OCI-M1 (cell line): ENCODE measurements at regions not wholly inside any gene's neighbourhood (a gene's known extent, or its start where the extent isn't known, plus 50 kb on each side); places are given as distances from the start of the nearest gene placed in this dataset.
"Not testable (repeated sequence)": the region's sequence is repeated elsewhere in the genome, so short reads cannot be mapped to it uniquely, and the experiment has no call there.

Experiments
- DNase-seq: peaks from one replicate; lab custom pipeline; 2025; lab: John Stamatoyannopoulos, UW

DNA sequence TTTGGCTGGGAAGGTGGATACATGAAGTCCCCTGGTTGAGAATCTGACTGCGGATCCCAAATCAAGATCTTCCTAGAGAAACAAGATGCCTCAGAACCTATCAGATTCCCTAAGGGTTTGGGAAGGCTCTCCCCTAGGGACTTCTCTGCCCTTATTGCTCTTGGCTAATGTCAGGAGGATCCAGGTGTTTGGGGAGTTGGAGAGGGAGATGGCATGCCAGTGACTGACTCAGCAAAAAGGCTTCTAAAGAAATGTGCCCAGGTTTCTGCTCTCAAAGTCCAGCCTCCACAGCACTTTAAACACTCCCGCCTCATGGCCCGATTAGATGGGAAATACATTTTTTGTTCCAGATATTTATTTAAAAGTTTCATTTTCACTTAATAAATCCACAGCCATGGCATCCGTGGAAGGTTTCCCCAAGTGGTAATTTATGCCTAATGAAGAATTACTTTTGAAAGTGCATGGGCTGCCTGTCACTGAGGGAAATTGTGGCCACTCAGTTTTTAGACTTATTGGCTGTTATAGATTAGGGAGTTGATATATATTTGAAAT, 156.4 kb downstream of the OSR1 start:
- DNase-seq: no peak

DNA sequence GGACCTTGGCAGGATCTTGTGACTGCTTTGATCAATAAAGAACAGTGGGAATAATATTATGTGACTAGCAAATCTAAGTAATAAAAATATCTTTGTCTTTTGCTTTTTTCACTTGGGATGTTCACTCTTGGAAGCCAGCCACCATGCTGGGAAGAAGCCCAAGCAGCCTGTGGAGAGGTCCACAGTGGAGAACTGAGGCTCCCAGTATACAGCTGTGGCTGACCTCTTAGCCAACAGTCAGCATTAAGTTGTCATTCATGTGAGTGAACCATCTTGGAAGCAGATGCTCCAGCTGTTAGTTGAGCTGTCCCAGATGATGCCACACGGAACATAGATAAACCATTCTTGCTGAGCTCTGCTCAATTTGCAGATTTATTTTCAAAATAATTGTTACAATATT, 160.0 kb downstream of the OSR1 start:
- no peak for DNase-seq

DNA sequence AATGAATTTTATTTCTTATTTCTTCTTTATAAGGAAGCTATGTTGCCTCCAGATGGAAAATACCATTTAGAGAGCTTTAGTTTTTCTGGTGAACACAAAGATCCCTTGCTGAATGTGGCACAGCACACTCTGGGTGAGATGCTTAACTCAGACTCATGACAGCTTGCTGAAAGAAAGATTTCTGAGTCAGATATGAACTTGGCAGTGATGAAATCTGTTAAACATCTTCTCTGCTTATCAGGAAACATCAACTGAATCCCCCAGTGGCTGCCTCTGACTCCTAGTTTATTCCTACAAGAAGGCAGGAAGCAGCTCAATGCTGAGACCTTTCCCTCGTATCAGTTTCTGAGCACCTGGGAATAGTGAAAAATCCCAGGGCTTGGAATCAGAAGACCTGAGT, 162.8 kb downstream of the OSR1 start:
- DNase-seq: no peak

DNA sequence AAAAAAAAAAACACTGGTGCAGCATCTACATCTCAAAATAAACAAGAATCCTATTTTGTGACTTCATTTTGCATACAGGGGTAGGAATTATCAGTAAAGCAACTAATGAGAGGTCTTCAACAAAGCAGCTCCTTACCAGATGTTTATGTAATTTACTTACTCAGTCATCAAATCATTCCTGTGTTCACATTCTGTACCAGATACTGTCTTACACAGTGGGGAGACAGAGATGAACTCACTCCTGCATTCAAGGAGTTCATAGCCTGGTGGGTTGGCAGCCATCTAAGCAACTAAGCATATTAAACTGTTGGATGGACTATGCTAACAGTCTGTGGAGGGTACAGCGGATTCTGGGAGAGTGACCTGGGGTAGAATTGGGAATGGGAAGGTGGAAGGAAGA, 169.0 kb downstream of the OSR1 start:
- DNase-seq: no peak

DNA sequence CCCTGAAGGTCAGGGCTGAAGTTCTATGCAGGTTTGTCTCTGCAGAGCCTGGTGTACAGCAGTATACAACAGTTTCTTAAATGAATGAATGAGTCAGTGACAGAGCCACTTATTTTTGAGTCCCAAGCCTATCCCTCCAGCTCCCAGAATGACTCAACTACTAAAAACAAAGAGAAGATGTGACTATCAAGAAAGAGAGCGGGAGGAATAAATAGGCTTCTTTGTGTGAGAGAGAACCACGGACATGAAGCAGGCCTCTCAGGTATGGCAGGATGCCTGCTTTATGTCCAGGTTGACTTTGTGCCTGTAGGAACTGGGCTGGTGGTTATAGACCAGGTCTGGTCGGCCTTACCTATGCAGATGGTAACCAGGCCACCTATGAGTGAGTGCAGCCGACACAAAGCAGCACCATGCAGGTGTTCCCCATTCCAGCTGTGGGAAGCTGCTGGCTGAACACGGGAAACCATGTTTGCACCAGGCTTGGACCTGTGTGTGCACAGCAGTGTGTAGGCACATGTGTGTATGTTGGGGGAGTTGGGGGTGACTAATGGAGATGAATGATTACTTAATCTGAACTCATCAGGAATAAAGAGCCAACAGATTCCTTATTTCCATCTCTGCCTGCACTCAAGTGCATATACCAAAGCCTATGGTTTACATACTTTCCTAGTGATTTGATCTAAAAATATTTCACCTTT, 171.0 kb downstream of the OSR1 start:
- no peak for DNase-seq

DNA sequence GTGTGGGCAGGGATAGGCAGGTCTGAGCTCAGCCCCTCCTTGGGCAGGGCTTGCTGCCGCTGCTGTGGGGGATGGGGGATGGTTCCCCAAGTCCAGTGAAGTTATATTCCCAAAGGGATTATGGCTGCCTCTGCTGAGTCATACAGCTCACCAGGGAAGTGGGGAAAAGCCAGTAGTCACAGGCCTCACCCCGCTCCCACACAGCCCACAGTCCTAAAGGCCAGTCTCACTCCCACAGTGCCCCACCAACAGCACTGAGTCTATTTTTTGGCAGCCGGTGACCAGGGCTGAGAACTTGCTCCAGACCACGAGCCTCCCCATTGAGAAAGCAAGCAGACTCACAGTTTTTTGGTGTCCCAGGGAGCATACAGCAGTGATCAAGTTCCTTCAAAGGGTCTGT, 173.3 kb downstream of the OSR1 start:
- DNase-seq: no peak

DNA sequence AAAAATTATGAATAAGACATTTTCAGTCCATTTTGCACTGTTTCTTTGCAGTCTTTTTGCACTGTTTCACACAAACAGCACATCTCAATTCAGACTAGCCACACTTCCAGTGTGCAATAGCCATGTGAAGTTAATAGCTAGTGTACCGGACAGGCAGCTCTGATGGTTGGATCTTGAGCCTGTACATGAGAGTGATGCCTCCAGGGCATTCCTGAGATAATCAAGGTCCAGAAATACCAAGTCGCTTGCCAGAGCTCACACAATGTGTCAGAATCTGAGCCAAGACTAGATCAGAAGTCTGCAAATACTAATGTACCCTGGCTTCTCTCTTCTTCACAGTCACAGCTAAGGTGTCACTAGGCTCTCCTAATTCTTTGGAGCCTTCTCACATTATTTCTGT, 180.2 kb downstream of the OSR1 start:
- DNase-seq: no peak

DNA sequence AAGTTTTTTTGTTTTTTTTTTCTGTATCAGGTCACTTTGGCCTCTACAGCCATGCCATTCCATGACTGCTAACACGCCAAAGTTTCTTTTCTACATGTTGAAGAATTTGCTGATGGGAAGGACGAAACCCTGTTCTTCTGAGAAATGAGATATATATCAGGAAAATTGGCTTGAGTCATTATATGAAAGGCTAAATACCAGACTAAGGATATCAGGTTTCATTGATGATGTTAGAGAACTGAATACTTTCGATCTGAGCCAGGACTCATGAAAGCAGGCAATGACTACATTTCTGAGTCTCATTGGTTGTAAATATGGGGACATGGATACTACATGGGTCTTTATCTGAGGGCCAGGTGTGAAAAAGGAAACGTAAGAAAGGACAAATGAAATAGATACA, 181.4 kb downstream of the OSR1 start:
- peak; percentile 41 for DNase-seq

DNA sequence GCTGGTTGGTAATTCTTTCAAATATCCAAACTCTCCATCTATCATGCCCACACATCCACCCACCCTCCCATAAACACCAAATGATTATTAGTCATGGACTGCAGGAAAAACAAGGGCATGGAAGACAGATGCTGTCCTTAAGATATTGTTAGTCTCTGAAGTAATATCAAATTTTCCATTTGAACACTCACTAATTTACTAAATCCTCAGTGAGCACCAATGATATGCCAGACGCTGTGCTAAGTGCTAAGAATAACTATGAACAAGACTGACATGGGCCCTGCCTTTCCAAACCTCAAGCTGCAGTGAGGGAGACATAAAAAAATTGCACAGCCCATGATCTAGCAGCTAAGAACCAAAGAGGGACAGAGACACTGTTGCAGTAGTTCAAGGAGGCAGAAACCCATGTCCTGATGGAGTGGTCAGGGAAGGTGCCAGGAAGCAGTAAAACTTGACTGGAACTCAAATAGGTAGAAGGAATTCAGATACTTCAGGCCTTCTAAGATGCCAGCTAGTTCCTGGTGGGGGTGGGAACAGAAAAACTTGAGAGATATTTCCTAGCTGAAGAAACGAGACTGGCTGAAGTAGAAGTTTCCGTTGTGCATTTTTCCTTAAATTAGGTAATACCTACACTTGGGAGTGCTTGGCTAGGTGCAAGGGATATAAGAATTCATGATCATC, 182.1 kb downstream of the OSR1 start:
- DNase-seq: no peak

DNA sequence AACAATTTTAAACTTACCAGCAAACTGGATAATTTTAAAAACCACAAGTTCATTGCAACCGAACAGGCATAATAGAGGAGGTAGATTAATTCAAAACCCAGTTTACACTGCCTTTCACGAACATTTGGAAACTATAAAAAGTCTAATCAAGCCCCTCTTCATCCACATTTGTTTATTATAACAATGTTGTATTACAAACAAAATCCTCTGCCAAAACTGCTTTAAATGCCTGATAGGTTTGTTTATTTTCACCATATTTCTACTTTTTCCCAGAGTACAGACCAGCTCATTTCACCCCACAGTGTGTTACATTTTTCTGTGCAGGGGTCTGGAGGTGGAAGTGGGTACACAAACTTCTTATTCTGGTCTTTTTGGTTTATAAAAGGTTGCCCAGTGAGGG, 184.2 kb downstream of the OSR1 start:
- DNase-seq: no peak

DNA sequence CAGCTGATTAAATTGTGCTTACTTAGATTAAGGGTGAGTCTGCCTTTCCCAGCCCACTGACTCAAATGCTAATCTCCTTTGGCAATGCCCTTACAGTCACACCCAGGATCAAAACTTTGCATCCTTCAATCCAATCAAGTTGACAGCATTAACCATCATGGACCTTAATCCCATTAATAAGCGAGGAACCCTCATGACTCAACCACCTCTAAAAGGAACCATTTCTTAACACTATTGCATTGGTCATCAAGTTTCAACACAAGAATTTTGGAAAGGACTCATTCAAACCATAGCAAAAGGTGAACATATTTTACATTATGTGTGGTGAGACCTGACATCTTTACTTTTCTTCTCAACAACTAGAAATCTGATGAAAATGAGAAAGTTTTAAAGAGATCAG, 187.0 kb downstream of the OSR1 start:
- DNase-seq: no peak

DNA sequence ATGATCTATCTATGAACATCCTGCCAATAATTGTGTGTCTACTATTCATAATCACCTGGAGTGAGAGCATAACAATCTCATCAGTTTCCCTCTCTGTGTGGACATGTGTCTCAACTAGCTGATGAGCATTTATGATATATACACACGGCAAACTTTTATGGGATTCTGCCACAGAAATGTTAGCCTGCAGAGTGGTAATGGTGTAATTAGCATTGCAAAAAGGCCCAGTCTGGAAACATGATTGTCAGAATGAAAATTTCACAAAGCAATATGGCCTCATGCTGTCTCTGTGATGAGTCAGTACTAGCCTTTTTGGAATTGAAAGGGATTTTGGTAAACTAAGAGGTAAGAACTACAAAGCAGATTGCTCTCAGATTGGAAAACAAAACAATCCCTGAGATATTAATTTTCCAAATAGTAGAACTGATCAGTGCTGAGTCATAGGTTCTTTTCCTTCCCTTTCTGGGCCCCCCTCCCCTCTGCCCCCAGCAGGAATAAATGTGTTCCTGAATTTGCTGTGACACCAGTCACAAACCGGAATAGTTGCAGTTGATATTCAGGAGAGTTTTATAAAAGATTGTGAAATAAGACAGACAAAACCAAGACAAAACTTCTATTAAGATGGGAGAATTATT, 189.2 kb downstream of the OSR1 start:
- no peak for DNase-seq

DNA sequence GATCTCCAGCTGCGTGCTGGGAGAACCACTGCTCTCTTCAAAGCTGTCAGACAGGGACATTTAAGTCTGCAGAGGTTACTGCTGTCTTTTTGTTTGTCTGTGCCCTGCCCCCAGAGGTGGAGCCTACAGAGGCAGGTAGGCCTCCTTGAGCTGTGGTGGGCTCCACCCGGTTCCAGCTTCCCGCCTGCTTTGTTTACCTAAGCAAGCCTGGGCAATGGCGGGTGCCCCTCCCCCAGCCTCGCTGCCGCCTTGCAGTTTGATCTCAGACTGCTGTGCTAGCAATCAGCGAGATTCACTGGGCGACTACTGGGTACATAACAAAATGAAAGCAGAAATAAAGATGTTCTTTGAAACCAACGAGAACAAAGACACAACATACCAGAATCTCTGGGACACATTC, 194.3 kb downstream of the OSR1 start:
- not testable (repeated sequence) for DNase-seq

DNA sequence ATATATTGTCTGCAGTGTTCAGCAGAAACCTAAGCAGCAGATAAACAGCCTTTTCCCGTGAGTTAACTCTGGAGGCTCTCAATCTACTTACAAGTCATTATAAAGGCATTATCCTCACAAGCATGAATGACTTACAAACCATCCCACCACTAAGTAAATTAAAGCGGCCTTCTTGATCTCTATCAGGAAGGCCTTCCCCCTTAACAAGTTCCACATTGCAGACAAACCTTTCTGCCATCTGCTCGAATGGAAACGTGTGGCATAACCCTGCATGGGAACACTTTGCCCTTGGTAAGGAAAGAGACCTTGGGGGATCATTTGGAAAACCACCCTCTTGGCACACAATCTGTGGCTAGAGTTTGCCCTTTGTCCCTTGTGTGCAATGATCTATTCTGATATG, 199.5 kb downstream of the OSR1 start:
- no peak for DNase-seq

DNA sequence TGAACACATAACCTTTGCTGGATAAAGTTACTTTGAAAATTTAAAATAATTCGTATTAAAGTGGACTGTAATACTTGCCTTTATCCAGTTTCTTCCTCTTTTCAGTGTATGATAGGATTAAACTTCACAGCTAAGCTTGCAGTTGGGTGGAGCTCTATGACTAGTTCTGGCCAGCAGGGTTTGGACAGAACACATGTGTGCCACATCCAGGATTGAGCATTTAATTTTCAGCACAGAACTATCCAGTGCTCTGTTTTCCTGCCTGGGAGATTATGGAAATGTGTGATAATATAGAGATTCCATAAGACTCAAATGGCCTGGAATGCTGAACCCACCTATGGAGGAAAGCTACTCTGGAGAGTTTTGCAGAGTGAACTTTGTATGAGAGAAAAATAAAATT, 200.2 kb downstream of the OSR1 start:
- DNase-seq: no peak

DNA sequence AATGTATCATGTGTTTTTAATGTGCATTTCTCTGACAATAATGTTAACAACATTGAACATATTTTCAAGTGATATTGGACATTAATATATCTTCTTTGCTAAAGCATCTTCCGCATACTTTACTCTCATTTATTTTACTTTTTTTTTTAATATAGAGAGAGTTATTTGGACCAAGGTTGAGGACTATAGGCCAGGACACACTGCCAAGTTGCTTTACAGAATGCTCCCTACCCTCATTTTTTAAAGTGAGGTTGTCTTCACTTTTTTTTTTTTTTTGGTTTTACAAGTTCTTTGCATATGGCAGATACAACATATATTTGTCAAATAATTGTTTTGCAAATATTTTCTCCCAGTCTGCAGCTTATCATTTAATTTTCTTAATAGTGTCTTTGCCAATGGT, 201.8 kb downstream of the OSR1 start:
- no peak for DNase-seq

DNA sequence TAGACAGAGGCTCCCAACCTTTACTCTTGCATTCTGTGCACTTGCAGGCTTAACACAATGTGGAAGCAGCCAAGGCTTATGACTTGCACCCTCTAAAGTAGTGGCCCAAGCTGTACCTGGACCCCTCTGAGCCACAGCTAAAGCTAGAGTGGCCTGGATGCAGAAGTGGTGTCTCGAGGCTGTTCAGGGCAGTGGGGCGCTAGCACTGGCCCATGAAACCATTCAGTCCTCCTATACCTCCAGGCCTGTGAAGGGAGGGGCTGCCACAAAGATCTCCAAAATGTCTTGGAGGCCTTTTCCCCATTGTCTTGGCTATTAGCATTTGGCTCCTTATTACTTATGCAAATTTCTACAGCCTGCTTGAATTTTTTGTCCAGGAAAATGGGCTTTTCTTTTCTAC, 207.7 kb downstream of the OSR1 start:
- DNase-seq: no peak

DNA sequence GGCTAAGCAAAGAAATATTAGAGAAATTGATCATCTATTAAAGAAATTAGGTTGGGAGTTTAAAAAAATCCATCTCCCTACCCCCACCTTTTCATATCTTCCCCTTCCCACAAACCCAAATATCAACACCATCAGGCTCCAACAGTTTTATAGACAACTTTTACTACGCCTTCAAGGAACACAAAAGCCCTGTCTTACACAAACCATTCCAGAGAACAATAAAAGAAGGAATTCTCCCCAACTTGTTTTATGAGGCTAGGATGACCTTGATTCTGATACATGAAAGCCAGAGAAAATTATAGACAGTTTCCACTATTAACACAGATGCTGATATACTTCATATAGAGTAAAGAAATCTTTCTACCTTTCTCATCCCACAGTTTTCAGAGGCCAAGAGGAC, 211.6 kb downstream of the OSR1 start:
- no peak for DNase-seq

DNA sequence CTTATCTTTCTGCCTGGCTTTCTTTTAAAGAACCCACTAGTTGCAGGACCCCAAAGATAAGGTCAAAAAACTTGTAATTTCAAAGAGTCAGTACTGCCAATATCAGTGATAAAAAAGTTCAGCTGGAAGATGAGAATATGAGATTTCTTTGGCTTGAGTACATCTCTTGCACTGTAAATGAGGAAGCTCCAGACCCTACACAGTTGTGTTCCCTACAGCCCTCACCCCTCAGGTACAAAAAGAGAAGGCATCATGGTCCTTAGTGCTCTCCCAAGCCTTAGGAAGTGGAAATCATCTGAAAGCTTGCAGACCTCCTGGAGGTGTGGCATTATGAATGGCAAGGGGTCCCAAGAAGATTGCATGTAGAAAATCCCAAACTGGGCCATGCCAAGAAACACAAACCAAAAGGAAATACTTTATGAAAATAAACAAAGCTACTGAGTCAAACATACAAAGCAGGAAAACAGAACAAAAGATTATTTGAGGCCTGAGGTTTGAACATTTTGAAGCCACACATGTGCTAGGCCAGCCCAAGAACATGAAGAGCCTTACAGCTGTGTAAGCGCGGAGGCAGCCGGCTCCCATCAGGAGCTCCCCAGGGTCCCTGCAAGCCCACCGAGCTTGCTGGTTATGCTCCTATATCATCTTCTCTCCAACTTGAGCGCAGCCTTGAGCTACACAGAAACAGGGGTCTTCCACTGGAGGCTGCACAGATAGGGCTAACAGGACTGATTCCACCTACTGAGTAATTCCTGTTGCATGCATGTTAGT, 217.0 kb downstream of the OSR1 start:
- DNase-seq: no peak

DNA sequence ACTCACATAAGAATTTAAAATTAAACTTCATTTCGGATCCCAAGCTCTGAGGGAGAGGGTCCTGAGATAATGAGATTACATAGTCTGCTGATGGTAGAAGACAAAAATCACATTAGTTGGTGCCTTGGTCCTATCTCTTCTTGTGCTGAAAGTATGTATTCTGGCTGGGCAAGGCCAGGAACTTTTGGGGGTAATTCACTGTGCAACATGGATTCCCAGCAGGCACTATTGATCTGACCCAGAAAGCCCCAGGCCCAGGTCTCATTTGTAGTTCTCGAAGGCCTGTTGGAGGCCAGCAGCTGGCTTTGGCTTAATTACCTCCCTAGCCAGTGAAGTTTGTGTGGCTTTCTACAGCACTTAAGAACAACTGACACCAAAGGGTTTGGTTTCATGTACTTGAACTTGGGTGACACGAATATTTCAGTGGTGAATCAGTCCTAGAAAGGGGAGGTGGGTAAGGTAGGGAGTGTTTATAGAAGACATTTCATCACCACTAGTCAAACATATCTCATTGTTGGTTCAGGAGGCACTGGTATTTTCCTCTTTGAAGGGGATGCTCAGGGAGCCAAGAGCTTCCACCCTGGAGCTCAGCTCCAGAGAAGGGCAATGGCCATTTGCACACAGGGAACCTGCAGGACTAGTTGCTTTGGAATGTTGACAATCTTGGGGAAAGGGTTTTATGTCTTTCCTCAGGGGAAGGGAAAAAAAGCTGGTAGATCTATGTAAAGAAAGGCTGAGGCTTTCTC, 217.8 kb downstream of the OSR1 start:
- DNase-seq: no peak

DNA sequence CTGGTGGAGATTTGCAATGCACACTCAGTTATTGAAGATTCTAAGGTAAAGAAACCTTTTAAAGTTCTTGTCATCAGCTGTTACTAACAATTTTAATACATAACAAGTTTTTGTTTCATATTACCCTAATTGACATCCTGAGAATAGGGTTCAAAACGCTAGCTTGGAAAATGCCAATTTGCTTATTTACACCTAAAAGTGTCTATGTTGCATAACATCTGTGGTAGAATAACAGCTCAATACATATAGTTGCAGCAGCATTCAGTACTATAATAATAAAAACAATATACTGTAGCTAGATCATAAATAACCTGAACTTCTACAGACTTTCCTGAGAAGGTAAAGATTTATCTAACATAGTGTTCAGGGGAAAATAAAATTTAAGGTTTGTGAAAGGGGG, 219.0 kb downstream of the OSR1 start:
- no peak for DNase-seq
